ENCODE measurements at regions not wholly inside any gene's neighbourhood (a gene's known extent, or its start where the extent isn't known, plus 50 kb on each side); places are given as distances from the start of the nearest gene placed in this dataset.

GRCh38 chr7:17625043-17625442 lies 315.3 kb downstream of the SNX13 start:
- DNase-seq (ENCODE audit: low spot score) = no peak
- no peaks in the 10 kb centered on the region for H3K36me3 ChIP-seq (ENCODE audit: insufficient read depth, low read length)
- H3K9me2 ChIP-seq (ENCODE audit: insufficient read depth, low read length) = no peaks in the 10 kb centered on the region
- H3K4me3 ChIP-seq (ENCODE audit: low read depth, low read length, poor library complexity, severe bottlenecking) = no peak overlapping the region
- TF ChIP-seq CTCF (conservative IDR thresholded peaks at IDR 0.05; ENCODE audit: low read length) (no peak), EZH2phosphoT487 (IDR thresholded peaks at IDR 0.05; ENCODE audit: borderline replicate concordance, low read depth, low read length) (no peak)
- H3K4me2 ChIP-seq (ENCODE audit: low read length) = no peak overlapping the region
- no peak overlapping the region for H3K27ac ChIP-seq (ENCODE audit: low read depth, low read length, poor library complexity, severe bottlenecking)
- intact Hi-C loops (cut with micrococcal nuclease; ENCODE audit: unreplicated experiment) = no loop called here
- no peaks in the 10 kb centered on the region for H3K79me2 ChIP-seq (ENCODE audit: insufficient read depth, low read depth, low read length)
- ChIA-PET POLR2A (no interaction called here), CTCF (ENCODE audit: unreplicated experiment) (no interaction called here)
- no peaks in the 10 kb centered on the region for H3K4me1 ChIP-seq (ENCODE audit: insufficient read depth, low read length, poor library complexity, severe bottlenecking)
- H3K9me3 ChIP-seq (ENCODE audit: low read length) = no peaks in the 10 kb centered on the region
- no peak overlapping the region for H2AFZ ChIP-seq (ENCODE audit: low read length)
- no TSS peak for BruUV-seq (replicated peaks)
- no peaks in the 10 kb centered on the region for H4K20me1 ChIP-seq (ENCODE audit: insufficient read depth, low read length)

GRCh38 chr7:17626235-17626634 lies 314.1 kb downstream of the SNX13 start:
- no peaks in the 10 kb centered on the region for H4K20me1 ChIP-seq (ENCODE audit: insufficient read depth, low read length)
- no peaks in the 10 kb centered on the region for H3K4me1 ChIP-seq (ENCODE audit: insufficient read depth, low read length, poor library complexity, severe bottlenecking)
- H3K79me2 ChIP-seq (ENCODE audit: insufficient read depth, low read depth, low read length) = no peaks in the 10 kb centered on the region
- H3K27ac ChIP-seq (ENCODE audit: low read depth, low read length, poor library complexity, severe bottlenecking) = no peak overlapping the region
- H3K9me3 ChIP-seq (ENCODE audit: low read length) = no peaks in the 10 kb centered on the region
- no peaks in the 10 kb centered on the region for H3K36me3 ChIP-seq (ENCODE audit: insufficient read depth, low read length)
- no peak overlapping the region for H3K4me3 ChIP-seq (ENCODE audit: low read depth, low read length, poor library complexity, severe bottlenecking)
- no peaks in the 10 kb centered on the region for H3K9me2 ChIP-seq (ENCODE audit: insufficient read depth, low read length)
- intact Hi-C loops (cut with micrococcal nuclease; ENCODE audit: unreplicated experiment) = no loop called here
- CTCF ChIA-PET (ENCODE audit: unreplicated experiment) = no interaction called here
- BruUV-seq (replicated peaks) = no TSS peak
- H2AFZ ChIP-seq (ENCODE audit: low read length) = no peak overlapping the region
- no peak overlapping the region for H3K4me2 ChIP-seq (ENCODE audit: low read length)
- no peak for DNase-seq (ENCODE audit: low spot score)
- no peak for TF ChIP-seq CTCF (conservative IDR thresholded peaks at IDR 0.05; ENCODE audit: low read length)
- POLR2A ChIA-PET = no interaction called here

- CTCF ChIA-PET (ENCODE audit: unreplicated experiment) = no interaction called here
- DNase-seq (ENCODE audit: low spot score) = no peak
- no peaks in the 10 kb centered on the region for H3K36me3 ChIP-seq (ENCODE audit: insufficient read depth, low read length)
- H3K9me3 ChIP-seq (ENCODE audit: low read length) = no peaks in the 10 kb centered on the region
- BruUV-seq (replicated peaks) = no TSS peak
- no peak overlapping the region for H3K4me2 ChIP-seq (ENCODE audit: low read length)
- H4K20me1 ChIP-seq (ENCODE audit: insufficient read depth, low read length) = no peaks in the 10 kb centered on the region
- H3K79me2 ChIP-seq (ENCODE audit: insufficient read depth, low read depth, low read length) = no peaks in the 10 kb centered on the region
- intact Hi-C loops (cut with micrococcal nuclease; ENCODE audit: unreplicated experiment) = no loop called here
- no peak overlapping the region for H3K4me3 ChIP-seq (ENCODE audit: low read depth, low read length, poor library complexity, severe bottlenecking)
- no peak for TF ChIP-seq CTCF (conservative IDR thresholded peaks at IDR 0.05; ENCODE audit: low read length)
- no peak for TF ChIP-seq EZH2phosphoT487 (IDR thresholded peaks at IDR 0.05; ENCODE audit: borderline replicate concordance, low read depth, low read length)
- no peak overlapping the region for H3K27ac ChIP-seq (ENCODE audit: low read depth, low read length, poor library complexity, severe bottlenecking)
- no peak overlapping the region for H2AFZ ChIP-seq (ENCODE audit: low read length)
- H3K4me1 ChIP-seq (ENCODE audit: insufficient read depth, low read length, poor library complexity, severe bottlenecking) = no peaks in the 10 kb centered on the region
- H3K9me2 ChIP-seq (ENCODE audit: insufficient read depth, low read length) = no peaks in the 10 kb centered on the region
- POLR2A ChIA-PET = no interaction called here
Observed at GRCh38 chr7:17631061-17631460, 309.2 kb downstream of the SNX13 start.

All from OCI-LY7 (cell line).